Stimulated activated CD8-positive, alpha-beta memory T cell treated with anti-CD3 and anti-CD28 coated beads, Interleukin-4, amount 100 ng/mL, for 4 hours (primary cell): ENCODE measurements at regions not wholly inside any gene's neighbourhood (a gene's known extent, or its start where the extent isn't known, plus 50 kb on each side); places are given as distances from the start of the nearest gene placed in this dataset.
"Not testable (repeated sequence)": the region's sequence is repeated elsewhere in the genome, so short reads cannot be mapped to it uniquely, and the experiment has no call there.

Experiments used
- DNase-seq, 2 donors: peaks; one replicate each; pipeline ENCODE4 v3.0.0-alpha.2; 2020; ENCODE audit warnings: low read depth in 2 of 2, low spot score in 1 of 2

DNA sequence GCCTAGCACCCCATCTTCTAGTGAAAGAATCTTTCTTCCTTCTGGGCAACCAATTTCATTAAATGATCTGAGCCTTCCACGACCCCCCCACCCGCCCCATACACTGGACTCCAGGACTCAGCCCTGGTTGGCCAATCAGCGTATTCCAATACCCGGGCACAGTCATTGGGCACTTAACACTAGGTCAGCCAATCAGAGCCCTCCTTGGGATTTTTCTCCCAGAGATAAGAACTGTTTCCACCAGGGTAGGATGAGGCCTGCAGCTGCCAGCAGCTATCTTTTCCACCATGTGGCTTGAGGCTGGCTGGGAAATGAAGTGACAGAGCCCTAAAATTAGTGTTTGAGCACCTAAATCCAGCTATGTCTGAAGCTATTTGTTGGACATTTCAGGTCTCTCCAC, 418.8 kb downstream of the BCOR start:
- DNase-seq = no peak

- DNase-seq = no peak
These were observed 418.1 kb downstream of the BCOR start for GRCh38 chrX:39679497-39680157.

DNA sequence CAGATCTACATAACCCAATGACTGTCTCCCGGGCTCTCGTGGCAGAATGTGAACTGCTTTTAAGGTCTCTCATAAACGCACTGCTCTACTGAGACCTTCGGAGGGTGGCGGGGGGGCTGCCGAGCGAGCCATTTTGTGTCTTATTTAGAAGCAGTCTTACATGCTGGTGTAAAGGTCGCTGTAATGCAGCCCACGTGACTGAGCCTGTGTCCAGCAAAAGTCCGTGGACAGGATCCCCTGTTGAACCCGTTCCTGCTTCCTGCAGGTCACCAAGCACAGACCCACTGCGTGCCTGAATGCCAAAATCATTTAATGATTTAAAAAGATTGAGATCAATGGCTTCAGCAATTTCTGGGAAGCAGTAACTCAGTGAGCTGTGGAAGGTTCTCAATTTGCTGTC, 415.9 kb downstream of the BCOR start:
- DNase-seq = no peak

GRCh38 chrX:39682778-39683177, 415.0 kb downstream of the BCOR start:
- no peak for DNase-seq

- no peak for DNase-seq
These were observed 409.6 kb downstream of the BCOR start for GRCh38 chrX:39688219-39688575.

GRCh38 chrX:39688576-39689375, 409.0 kb downstream of the BCOR start:
- DNase-seq = no peak

DNA sequence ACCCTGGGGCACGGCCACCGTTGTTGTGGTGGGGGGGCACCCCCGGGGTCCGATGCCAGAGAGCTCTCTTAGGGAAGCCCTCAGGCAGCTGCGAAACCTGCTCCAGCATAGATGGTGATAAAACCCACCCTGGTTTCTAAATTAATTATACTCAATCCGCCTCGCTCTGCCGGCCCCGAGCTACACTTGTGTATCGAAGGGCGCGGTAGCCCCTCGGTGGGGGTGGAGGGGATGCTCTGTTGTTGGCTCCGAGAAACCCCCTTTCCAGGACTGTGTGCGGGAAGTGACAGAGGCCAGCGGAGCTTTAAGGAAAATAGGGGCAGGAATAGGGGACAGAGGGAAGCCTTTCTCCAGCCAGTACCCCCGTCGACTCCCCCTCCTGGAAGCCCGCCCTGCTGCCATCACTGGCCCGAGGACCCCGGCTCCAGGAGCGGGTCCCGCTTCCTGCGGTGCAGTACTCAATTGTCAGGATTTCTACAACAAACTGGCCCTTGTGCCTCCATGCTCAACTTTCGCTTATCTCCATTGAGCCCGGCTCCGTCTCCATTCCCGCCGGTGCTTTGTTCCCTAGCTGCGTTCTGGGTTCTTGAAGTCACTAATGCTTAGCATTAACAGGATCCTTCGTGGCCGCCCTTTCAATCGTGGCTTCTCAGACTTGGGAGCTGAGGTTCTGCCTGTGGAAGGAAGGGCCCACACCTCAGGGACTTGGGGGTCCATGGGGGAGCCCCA, 408.2 kb downstream of the BCOR start:
- no peak for DNase-seq

- DNase-seq = no peak
These were observed 407.0 kb downstream of the BCOR start for GRCh38 chrX:39690541-39691415.

- no peak for DNase-seq
These were observed 406.0 kb downstream of the BCOR start for GRCh38 chrX:39691724-39692123.

DNA sequence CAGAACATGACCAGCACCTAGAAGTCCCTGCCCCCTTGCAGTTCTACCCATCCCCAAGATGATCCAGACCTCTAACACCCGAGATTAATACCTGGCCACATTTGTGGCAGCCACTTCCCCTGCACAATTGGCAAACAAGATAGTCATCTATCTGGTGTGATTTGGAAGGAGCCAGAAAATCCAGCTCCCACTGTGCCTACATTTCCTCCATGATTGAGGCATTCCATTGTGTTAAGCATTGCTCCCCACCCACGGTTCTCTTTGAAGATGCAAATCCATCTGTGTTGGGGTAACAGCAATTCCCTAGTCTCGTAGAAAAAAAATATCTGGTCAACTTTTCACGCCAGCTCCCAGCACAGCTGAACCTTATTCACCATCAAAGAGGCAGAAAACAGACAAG, 405.0 kb downstream of the BCOR start:
- no peak for DNase-seq

- no peak for DNase-seq
These were observed 404.5 kb downstream of the BCOR start for GRCh38 chrX:39693298-39693697.

GRCh38 chrX:39702636-39703035, 395.1 kb downstream of the BCOR start:
- not testable (repeated sequence) for DNase-seq

- DNase-seq = no peak
These were observed 394.5 kb downstream of the BCOR start for GRCh38 chrX:39703307-39703706.

DNA sequence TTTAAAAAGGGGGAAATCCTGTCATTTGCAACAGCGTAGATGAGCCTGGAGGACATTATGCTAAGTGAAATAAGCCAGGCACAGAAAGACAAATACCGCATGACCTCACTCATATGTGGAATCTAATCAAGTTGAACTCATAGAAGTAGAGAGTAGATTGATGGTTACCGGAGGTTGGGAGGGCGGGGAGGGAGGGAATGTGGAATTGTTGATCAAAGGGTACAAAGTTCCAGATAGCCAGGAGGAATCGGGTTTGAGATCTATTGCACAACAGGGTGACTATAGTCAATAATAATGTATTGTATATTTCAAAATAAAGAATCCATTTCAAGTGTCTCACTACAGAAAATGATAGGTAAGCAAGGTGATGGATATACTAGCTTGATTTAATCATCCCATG, 393.2 kb downstream of the BCOR start:
- no peak for DNase-seq

GRCh38 chrX:39705290-39705689, 392.5 kb downstream of the BCOR start:
- no peak for DNase-seq

GRCh38 chrX:39709364-39709763, 388.4 kb downstream of the BCOR start:
- no peak for DNase-seq

- no peak for DNase-seq
These were observed 387.9 kb downstream of the BCOR start for GRCh38 chrX:39709812-39710211.

GRCh38 chrX:39710776-39711175, 387.0 kb downstream of the BCOR start:
- DNase-seq = no peak

DNA sequence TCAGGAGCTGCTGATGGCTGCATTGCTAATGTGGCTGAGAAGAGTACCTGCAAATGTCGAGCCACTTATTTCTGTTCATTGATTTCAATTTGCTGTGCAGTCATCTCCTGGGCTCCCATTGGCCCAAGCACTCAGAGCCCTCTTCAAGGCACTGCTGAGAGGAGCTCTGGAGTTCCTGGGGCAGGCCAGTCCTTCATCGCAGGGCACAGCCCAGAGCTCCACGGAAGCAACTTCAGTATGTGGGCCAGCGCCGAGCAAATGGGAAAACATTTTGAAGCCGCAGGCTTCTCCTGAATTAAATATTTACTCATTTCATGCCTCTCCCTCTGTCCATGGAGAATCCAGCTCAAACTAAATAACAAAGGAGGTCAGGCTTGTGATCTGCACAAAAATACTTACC, 383.3 kb downstream of the BCOR start:
- DNase-seq = no peak

DNA sequence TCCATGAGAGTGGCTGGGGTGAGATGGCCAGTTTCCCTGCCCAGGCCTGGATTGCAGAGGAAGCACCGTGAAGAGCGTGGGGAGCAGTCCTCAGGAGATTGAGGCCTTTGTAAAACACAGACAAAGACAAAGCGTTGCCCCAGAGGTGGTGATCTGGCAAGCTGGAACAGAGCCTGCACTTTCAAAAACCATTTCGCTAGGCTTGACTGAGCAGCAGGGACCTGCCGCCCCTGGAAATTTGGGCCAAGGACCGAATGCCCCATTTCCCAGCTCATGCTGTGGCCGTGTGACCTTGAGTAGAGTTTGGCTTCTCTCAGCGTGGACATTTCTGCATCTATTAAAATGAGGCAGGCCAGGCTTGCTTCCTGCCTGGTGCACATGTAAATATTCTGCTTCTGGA, 381.4 kb downstream of the BCOR start:
- DNase-seq = no peak

GRCh38 chrX:39716802-39717540, 380.8 kb downstream of the BCOR start:
- no peak for DNase-seq
